NCI-H128 (cell line): ENCODE measurements at regions not wholly inside any gene's neighbourhood (a gene's known extent, or its start where the extent isn't known, plus 50 kb on each side); places are given as distances from the start of the nearest gene placed in this dataset.
"Not testable (repeated sequence)": the region's sequence is repeated elsewhere in the genome, so short reads cannot be mapped to it uniquely, and the experiment has no call there.

ENCODE experiments used
- DNase-seq: peaks from one replicate; lab custom pipeline; 2025; ENCODE audit not compliant: unreplicated experiment; lab: John Stamatoyannopoulos, UW

DNA sequence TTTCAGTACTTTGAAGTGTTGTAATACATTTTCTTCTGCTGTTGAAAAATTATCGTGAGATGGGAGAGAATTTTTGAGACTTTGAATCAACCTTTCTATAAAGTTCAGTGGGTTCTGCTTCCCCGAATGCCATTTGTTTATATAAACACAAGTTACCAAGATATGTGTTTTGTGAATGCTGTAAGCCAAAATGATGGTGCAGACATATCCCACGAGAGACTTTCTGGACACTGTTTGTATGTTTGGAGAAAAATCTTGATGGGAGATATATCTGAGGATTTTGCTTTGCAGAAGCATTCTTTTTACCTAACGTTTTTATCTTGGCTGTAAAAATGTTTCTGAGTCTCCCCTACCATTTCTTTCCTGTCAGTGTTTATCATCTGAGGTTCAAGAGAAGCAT lies 526.6 kb upstream of the ZNF717 start:
- DNase-seq: no peak

DNA sequence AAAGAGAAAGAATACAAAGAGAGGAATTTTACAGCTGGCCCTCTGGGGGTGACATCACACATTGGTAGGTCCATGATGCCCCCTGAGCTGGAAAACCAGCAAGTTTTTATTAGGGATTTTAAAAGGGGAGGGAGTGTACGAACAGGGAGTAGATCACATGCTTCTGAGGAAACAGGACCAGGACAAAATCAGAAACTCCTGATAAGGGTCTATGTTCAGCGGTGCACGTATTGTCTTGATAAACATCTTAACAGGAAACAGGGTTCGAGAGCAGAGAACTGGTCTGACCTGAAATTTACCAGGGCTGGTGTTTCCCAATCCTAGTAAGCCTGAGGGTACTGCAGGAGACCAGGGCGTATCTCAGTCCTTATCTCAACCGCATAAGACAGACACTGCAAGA lies 530.6 kb upstream of the ZNF717 start:
- DNase-seq: not testable (repeated sequence)

DNA sequence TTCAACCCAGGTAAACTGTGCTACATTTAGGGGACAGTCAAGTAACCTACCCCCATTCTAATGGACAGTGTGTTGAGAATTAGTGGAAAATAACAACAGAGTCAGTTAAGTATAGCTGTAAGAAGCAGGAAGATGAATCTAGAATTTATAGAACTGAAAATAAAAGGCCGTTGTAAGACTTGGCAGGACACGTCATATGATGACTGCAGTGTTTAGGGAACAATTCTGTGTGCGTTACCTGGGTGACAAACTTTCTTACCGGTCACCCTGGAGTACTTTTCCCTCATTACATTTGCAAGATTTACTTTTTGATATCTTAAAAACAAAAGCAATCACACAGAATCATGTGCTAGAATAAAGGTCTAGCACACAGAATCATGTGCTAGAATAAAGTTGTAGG lies 536.3 kb upstream of the ZNF717 start:
- no peak for DNase-seq

DNA sequence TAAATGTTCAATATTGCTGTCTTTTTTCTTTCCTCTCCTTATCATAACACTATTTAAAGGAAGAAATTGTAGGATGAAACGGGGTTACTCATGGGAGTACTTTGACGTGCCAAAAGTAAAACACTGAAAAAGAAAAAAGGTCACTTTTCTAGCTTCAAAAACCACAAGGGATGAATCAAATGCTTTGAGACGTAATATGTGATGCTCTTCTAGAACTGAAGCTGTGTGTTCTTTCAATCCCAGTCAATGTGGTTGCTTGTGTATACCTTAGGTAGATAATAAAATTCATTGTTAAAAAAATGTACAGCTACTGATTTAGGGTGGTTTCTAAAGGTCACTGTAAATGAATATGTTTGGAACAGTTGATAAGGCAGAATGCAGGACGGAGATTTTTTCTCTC lies 538.8 kb upstream of the ZNF717 start:
- DNase-seq: no peak

DNA sequence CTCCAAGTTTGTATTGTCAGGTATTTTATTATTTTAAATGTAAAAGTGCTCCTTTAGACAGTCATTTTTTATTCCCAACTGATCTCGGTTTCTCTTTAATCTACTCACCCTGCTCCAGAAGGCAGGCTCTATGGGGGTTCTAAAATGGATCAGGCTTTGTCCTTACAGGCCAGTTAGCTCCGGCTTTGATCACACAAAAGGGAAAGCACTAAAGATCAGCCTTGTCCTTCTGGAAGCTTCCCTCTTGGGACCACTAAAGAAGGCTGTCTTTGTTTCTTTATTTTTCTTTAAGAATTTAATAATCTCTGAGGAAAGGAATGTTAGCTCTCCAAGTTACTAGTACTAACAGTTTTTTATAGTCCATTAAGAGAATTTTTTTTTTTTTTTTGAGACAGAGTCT lies 560.5 kb upstream of the ZNF717 start:
- no peak for DNase-seq

DNA sequence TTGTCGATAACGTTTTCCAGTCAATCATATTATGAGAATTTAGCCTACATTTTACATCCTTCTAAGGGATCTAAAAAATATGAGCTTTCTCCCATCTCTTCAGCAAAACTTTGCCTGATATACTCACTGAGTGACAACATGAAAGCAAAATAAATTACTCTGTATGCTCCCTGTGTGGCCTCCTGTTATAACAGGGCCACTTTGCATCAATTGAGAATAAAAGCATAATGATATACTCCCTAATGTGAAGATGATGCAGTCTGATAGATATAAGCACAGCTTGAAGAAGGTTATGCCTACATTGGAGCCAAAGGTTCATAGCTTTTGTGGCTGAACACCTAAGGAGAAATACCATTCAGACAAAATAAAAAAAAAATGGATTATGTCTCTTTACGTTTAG lies 561.3 kb upstream of the ZNF717 start:
- DNase-seq: no peak

DNA sequence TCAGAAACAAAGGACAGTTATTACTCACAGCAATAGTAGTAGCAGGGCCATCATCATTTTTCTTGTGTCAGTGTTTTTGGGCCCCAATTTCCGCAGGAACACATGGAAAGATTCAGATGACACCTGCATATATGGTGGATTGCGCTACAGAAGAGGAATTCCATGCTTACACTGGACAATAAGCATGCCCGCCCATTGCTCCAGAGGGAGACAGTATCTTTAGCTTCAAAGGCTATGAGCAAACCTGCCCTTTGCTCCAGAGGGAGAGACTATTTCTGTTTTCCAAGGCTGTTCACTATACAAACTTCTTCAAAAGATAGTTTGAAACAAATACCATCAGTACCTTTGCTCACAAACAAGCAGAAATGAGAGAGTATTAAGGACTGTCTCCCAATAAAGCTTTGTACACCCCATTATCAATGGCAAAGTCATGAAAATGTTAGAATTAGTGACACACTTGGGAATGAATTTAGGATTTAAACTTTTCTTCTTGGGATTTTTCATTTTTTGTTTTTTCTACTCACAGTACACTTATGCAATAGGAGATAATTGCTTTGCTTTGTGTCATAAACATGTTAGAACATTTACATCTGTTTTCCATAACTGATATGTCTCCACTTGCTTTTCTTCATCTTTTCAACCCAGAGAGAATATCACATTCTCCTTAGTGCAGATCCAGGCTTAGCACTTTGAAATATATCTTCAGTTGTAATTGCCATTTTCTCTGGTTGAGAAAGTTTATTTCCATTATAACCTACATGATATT lies 564.5 kb upstream of the ZNF717 start:
- no peak for DNase-seq

DNA sequence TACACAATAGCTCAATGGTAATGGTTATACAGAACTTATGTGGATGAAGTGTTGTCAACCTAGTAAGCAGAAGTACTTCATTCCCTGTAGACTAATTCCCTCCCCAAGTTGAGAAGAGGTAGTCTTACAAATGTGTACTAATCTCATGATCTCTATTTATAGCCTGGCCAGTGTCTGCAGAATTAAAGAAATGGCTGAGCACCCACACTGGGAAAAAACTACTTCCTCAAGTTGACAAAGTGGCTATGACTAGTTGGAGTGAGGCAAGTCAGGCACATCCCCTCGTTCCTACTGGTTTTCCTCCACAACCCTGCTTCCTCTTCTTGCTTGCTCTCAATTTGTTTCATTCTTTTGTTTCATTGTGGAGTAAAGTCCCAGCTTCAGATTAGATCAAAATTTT lies 566.7 kb upstream of the ZNF717 start:
- no peak for DNase-seq

DNA sequence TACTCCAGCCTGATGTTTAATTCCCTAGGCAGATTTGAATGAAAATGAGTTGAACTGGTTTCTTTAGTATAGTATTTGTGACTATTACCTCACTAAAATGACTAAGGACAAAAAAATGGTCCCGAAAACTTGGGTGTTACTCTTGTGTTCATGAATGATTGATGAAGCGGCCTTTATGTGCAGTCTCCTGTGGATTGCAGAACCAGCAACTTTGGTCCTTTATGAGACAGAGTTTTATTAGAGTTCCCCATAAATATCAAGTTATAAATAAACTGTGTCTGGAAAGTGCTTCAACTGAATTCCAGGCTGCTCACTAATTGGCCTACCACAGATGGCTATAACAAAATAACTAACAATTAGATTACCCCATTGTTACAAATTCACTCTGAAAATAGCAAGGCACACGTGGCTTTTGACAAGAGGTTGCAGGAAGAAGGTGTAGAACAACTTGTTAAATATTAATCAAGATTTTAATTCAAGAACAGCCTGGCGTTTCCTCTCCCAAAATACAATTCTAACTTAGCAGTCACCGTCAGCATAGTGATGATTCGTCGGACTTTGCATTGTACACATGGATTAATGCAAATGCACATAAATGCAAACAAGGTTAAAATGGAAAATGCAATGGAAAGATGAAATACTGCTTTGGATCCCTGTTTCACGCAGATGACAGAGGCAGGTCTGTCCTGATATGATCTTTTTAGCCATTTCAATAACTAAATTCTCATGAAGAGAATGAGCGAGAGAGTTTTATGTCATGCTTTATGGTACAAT lies 567.3 kb upstream of the ZNF717 start:
- DNase-seq: no peak

DNA sequence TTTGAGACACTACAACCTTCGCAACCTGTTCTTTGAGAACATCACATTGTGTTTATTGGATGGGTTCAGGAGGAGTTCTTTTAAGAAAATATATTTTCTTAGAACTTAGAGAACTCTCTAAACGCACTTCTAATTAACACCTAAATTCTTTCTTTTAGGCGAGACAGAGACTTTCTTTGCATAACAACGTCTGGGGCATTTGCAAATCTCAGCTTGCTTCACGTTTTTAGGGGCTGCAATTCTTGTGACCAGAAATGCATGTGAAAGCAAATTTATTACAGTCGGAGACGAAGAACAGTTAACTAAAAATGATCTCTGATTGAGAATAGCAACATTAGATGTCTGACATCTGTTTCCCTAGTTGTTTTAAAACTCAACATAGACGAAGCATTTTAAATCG lies 568.3 kb upstream of the ZNF717 start:
- no peak for DNase-seq

DNA sequence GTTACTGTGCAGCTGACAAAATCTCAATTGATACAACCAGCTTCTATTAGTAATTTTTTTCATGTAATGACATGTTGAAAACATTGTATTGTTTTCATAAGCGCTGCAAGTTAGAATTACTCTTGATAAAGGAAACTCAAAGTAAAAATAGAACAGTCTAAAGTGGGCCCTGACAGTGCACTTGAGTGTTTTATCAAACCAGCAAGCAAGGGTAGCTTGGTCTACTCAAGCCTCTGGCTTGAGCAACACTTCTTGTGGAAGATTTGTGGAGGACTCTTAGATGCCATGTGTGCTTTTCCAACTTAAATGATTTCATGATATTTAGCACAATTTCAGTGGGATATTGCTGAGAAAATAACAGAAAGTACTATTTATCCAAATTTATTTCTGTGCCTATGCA lies 575.7 kb upstream of the ZNF717 start:
- DNase-seq: no peak

DNA sequence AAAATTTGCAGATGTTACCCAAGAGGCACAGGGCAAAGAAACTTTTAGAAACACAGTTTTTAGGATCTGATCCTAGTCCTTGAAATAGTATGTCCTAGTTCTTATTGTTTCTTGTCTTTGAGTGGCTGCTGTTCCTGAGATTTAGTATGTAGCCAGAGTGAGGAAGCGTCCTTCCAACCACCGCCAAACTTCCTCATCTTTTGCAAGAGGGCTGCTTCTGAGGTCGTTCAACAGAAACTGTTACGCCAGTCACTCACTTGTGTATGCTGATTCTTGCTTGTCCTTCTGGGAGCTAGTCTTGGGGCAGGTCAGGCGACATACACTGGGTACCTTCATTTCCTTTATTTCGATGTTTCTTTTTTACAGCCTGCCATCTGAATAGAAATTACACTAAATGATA lies 577.3 kb upstream of the ZNF717 start:
- no peak for DNase-seq

DNA sequence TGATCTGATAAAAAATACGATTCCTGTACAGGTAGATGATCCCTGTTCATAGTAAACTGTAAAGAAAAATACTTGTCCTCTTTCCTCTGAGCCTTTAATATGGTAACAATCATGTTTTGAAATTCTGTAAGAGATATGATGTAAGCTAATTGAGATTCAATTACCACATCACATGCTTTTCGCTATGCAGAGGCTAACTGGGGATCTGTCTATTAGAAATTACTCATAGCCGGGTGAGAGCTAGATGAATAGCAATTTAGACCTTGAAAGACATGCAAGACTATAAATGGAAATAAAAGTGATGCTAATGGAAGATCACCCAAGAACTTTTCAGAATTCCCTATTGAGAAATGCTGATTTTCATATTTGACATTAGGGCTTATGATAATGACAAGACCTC lies 579.9 kb upstream of the ZNF717 start:
- DNase-seq: no peak

DNA sequence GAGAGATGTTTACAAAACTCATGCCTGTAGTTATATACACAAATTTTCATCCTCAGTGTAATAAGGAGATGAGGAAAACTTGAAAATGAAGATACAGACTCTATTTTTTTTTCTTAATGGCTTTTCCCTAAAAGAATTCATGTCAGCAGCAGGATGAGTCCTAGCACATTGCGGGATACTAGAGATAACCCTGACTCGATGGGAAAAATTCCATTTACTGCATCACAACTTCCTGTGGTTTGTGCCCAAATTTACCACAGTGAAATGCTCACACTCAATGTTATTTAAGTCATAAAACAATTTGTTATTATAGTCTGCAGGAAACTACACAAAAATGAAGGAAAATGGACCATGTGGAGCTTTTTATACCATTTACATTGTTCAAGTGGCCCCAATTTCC lies 581.9 kb upstream of the ZNF717 start:
- DNase-seq: no peak

DNA sequence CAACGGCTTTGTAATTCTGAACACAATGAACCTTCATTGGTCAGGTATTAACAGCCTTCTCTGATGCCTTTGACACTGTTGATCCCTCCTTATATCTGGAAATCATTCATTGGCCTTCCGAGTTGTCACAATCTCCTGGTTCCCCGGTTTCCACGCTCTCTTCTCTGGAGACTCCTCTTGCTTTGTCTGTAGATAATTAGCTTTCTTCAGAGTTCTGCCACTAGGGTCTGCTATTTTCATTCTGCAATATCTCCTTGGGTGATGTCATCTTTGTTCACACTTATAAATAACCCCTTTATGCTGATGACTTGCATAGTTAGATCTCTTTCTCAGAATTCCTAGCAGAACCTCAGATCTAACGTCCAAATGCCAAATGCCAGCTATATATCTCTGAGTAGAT lies 583.8 kb upstream of the ZNF717 start:
- DNase-seq: no peak

DNA sequence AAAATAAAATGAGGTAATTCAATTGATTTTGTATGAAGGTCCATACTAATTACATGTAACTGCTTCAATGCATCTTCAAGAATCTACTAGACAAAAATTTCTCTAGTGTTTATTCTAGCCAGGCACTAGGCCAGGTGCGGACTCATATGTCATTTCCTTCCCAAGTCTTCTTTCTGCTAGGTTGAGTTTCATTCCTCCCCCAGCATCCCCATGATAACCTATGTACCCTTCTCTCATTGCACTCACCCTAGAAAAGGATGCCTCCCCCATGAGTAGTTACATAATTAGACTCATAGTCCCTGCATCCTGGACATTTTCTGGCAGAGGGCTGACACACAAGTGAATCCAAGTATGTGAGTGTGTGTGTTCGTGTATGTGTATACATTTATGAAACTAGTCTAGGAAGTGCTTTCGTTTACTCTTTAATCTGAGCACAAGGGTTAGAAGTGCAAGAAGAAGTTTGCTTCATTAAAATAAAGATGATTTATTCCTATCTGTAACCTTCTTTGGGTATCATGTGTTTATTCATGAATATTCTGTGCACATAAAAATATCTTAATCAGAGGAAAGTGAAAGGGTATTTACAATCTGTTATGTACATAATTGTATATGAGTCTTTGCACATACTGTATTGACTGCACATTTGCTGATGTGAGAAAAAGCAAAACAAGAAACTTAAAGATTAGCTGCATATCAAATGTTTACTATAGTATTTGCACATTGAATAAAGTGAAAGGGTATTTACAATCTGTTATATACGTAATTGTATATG lies 585.6 kb upstream of the ZNF717 start:
- DNase-seq: no peak

DNA sequence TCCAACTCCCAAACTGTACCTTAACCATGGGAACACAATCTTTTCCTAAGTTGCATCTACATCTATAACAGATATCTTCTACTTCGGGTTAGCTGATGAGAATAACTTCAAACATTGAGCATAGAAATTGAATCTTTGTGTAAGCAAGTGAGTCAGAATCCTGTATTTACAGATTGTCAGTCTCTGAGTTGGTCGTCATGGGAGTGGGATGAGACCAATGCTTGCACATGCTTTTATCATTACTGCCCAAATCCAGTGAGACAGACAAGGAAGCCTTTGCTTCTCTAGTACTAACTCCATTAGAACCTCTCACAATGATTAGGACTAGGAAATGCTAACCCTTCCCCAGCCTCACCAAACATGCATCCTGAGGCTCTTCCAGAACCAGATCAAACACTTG lies 587.1 kb upstream of the ZNF717 start:
- DNase-seq: no peak

DNA sequence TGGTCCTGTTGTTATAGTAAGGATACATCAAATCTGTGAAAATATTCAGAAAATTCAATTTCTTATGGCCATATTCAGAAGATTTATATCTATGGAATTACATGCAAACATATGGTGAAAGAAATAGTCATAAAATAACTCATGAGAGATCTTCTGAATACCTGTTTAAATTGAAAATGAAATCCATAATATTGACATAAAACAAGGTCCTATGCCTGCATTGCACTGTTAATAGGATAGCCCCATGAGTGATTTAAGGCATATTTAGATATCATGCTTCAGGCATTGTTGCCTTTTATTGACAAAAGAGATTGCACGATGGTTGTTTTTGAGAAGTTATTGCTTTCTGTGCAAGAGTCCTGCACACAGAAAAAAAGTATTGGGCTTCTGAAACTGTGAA lies 591.7 kb upstream of the ZNF717 start:
- no peak for DNase-seq

DNA sequence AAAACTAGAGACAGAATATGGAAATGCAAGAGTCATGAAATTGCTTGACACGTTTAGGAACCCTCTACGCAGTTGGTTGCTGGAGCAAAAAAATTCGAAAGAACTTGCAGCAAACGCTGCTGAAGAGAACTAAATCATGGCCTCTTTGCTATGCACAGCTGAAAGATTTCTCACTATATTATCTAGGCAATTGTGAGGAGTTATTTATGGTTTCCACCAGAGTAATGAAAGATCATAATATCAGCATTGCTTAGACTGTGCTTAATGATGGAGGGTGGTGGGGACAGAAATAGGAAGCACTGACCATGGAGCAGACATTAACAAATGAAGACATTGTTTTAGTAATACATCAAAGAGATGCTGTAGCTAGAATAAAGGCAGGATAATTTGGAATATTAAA lies 593.4 kb upstream of the ZNF717 start:
- DNase-seq: no peak

DNA sequence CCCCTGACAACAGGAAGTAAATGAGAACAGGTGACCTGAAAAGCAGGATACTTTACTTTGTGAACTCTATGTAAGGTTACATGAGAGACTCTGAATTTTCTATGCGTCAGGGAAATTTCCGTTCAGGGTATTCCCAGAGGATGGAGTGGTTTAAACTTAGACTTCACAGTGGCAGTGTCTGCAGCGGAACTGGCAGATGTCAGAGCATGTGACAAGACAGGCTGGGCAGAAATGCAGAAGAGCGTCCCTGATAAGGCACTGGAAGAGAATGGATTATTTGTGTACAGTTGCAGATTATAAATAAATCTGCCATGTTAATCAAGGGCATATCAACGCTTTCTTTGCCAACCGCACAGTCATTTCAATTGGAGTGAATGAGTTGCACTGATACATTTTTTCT lies 598.4 kb upstream of the ZNF717 start:
- no peak for DNase-seq

DNA sequence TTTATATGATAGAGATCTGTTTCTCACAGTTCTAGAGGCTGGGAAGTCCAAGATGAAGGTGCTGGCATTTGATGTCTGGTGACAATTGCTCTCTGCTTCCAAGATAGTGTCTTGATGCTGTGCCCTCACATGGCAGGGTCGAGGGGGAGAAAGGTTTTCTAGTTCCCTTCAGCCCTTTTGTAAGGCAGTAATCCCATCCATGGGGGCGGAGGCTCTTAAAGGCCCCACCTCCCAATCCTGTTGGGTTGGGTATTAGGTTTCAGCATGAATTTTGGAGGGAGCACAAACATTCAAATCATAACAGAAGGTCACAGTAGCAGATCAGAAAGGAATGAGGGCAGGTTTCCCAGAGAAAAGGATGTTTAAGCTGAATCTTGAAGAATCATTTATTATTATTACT lies 601.7 kb upstream of the ZNF717 start:
- no peak for DNase-seq

DNA sequence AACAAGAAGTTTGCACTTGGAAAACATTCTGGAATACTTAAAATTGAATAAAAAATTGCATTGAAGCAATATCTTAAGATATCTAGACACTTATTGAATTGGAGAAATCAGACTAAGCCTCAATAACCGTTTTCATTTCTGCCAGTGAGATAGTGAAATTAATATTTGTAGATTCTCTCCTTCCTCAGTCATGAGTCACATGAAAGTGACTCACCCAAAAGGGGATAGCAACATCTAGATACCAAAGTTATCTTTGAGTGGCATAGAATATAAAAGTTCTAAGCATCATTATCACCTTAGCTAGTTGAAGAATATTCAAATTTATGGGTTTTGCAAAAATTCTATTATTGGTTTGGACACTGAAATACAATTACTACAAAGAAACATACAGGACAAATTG lies 614.8 kb upstream of the ZNF717 start:
- DNase-seq: no peak
